ENCODE measurements at regions not wholly inside any gene's neighbourhood (a gene's known extent, or its start where the extent isn't known, plus 50 kb on each side); places are given as distances from the start of the nearest gene placed in this dataset.

- TF ChIP-seq CTCF (IDR thresholded peaks at IDR 0.05; ENCODE audit: insufficient read depth, low read depth, low read length) (no peak), EZH2 (IDR thresholded peaks at IDR 0.05; ENCODE audit: insufficient read depth, low read length) (no peak)
Measured at GRCh38 chr14:71201840-71202239, 294.6 kb downstream of the PCNX1 start.
